ENCODE measurements at regions not wholly inside any gene's neighbourhood (a gene's known extent, or its start where the extent isn't known, plus 50 kb on each side); places are given as distances from the start of the nearest gene placed in this dataset.
"Not testable (repeated sequence)": the region's sequence is repeated elsewhere in the genome, so short reads cannot be mapped to it uniquely, and the experiment has no call there.

DNA sequence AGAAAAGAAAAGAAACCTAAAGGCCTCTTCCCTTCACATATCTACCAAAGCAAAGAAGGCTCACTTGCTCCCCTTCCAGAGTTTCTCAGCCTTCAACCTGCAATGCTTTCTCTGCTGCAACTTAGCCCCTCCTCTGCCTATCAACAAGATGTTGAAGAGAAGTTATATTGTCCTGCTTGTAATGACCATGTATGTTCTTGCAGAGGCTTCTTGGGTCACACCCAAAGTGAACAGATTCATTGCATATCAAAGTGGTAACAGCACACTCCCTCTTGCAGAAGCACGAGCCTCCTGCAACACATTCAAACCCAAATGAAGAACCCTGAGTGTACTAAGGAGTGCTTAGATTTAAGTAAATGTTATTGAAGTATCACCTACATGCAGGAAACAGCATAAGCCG, 494.3 kb downstream of the NTRK2 start:
- TF ChIP-seq, protein P1, sequence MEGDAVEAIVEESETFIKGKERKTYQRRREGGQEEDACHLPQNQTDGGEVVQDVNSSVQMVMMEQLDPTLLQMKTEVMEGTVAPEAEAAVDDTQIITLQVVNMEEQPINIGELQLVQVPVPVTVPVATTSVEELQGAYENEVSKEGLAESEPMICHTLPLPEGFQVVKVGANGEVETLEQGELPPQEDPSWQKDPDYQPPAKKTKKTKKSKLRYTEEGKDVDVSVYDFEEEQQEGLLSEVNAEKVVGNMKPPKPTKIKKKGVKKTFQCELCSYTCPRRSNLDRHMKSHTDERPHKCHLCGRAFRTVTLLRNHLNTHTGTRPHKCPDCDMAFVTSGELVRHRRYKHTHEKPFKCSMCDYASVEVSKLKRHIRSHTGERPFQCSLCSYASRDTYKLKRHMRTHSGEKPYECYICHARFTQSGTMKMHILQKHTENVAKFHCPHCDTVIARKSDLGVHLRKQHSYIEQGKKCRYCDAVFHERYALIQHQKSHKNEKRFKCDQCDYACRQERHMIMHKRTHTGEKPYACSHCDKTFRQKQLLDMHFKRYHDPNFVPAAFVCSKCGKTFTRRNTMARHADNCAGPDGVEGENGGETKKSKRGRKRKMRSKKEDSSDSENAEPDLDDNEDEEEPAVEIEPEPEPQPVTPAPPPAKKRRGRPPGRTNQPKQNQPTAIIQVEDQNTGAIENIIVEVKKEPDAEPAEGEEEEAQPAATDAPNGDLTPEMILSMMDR (IDR thresholded peaks at IDR 0.05; ENCODE audit: unreplicated experiment): no peak
- H3K4me1 Mint-ChIP-seq (ENCODE audit: low read depth): peaks cover 8% of the 10 kb centered on the region
- H3K9me3 Mint-ChIP-seq (ENCODE audit: low read depth): peaks cover 11% of the 10 kb centered on the region
- no peaks in the 10 kb centered on the region for H3K36me3 Mint-ChIP-seq (ENCODE audit: insufficient read depth)
- no peak for DNase-seq (ENCODE audit: low spot score, unreplicated experiment)
- H3K27ac Mint-ChIP-seq: no peak overlapping the region
- no peak overlapping the region for H3K4me3 Mint-ChIP-seq (ENCODE audit: low read depth)
- no peaks in the 10 kb centered on the region for H3K27me3 Mint-ChIP-seq

DNA sequence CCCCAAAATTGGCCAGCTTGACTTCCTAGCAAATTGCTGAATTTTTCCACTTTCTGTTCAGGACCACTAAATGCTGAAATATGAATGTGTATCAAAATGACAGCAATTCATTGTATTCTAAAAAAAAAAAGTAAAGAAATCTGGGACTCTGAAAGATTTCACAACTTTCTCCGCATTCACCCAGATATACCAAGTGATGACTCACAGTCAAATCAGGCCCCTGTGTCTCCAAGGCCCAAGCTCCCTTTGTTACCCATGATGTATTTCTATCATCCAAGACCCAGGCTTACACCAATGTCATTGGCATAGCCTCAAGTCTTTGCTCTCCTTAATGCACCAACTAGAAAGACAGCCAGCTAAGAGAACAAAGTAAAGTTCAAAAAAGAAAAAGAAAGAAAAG, 493.9 kb downstream of the NTRK2 start:
- TF ChIP-seq, protein P1 (IDR thresholded peaks at IDR 0.05; ENCODE audit: unreplicated experiment): no peak

DNA sequence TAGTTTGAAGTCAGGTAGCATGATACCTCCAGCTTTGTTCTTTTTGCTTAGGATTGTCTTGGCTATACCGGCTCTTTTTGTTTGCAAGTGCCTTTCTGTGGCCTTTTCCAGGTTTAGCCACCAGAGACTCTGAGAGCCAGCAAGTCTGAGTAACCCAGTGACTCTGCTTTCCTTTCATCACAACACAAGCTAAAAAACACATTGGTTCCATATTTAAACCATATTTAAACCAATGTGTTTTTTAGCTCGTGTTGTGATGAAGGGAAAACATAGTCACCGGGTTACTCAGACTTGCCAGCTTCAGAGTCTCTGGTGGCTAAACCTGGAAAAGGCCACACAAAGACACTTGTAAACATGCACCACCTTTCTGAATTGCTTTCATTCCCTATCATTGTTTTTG, 493.3 kb downstream of the NTRK2 start:
- TF ChIP-seq, protein P1 (IDR thresholded peaks at IDR 0.05; ENCODE audit: unreplicated experiment): no peak
- DNase-seq (ENCODE audit: low spot score, unreplicated experiment): no peak
- Mint-ChIP-seq H3K9me3 (ENCODE audit: low read depth) (peaks cover 7% of the 10 kb centered on the region), H3K36me3 (ENCODE audit: insufficient read depth) (no peaks in the 10 kb centered on the region), H3K4me3 (ENCODE audit: low read depth) (no peak overlapping the region), H3K4me1 (ENCODE audit: low read depth) (peaks cover 12% of the 10 kb centered on the region), H3K27me3 (no peaks in the 10 kb centered on the region), H3K27ac (no peak overlapping the region)

More for the DNA sequence above, 493.9 kb downstream of the NTRK2 start:
- H3K27me3 Mint-ChIP-seq: no peaks in the 10 kb centered on the region
- H3K9me3 Mint-ChIP-seq (ENCODE audit: low read depth): peaks cover 11% of the 10 kb centered on the region
- H3K36me3 Mint-ChIP-seq (ENCODE audit: insufficient read depth): no peaks in the 10 kb centered on the region
- peaks cover 10% of the 10 kb centered on the region for H3K4me1 Mint-ChIP-seq (ENCODE audit: low read depth)
- no peak overlapping the region for H3K27ac Mint-ChIP-seq
- no peak overlapping the region for H3K4me3 Mint-ChIP-seq (ENCODE audit: low read depth)
- no peak for DNase-seq (ENCODE audit: low spot score, unreplicated experiment)

DNA sequence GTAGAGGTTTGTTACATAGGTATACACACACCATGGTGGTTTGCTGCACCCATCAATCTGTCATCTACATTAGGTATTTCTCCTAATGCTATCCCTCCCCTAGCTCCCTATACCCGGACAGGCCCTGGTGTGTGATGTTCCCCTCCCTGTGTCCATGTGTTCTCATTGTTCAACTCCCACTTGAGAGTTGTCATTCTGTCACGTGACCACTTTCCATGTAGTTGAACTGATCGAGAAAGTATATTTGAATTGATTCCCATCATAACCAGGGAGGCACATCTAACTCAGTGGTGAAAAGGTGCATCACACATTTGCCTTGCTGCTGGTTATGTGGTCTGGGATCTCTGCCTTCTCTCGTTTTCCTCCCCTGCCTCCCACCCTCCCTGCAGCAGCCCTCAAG, 491.4 kb downstream of the NTRK2 start:
- not testable (repeated sequence) for H3K36me3 Mint-ChIP-seq (ENCODE audit: insufficient read depth); H3K4me3 Mint-ChIP-seq (ENCODE audit: low read depth); H3K9me3 Mint-ChIP-seq (ENCODE audit: low read depth); H3K27ac Mint-ChIP-seq; DNase-seq (ENCODE audit: low spot score, unreplicated experiment); H3K27me3 Mint-ChIP-seq
- peaks cover 24% of the 10 kb centered on the region for H3K4me1 Mint-ChIP-seq (ENCODE audit: low read depth)

DNA sequence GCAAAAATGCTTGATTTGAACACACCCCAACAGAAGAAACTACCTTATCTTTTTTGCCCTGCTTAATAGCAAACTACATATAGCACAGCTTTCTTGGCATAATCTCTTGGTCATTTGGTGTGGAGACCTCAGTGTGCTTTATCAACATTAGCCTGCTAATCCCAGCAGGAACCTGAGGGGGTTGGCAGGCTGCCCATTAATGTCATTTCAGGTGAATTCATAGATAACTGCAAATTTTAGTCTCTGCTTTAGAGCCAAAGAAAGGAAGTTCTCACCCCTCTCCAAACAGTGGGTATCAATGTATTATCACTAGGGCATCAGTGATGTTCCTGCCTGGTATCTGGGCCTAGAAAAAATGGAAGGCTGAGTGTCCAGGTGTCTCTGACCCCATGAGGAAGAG, 489.0 kb downstream of the NTRK2 start:
- H3K4me3 Mint-ChIP-seq (ENCODE audit: low read depth): no peak overlapping the region

DNA sequence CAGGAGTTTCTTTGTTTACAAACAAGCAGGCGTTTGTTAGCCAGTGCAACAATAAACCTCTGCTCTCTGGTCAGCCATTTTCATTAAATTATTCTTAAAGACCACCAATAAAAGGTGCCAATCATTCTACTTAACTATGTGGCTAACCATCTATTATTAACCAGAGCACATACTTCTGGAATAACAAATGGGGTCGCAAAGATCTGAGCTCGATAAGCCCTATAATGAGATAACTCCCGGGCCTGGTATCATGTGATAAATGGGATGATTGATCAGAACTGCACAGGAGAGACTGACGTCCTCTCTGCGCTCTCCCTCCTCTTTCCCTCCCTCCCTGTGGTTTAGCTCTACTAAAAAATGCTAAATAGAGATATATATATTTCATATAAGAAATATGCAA, 488.2 kb downstream of the NTRK2 start:
- H3K36me3 Mint-ChIP-seq (ENCODE audit: insufficient read depth): no peaks in the 10 kb centered on the region
- no peak overlapping the region for H3K4me3 Mint-ChIP-seq (ENCODE audit: low read depth)
- H3K4me1 Mint-ChIP-seq (ENCODE audit: low read depth): peaks cover 31% of the 10 kb centered on the region
- no peaks in the 10 kb centered on the region for H3K27me3 Mint-ChIP-seq
- DNase-seq (ENCODE audit: low spot score, unreplicated experiment): no peak
- TF ChIP-seq, protein P1 (IDR thresholded peaks at IDR 0.05; ENCODE audit: unreplicated experiment): no peak
- no peak overlapping the region for H3K27ac Mint-ChIP-seq
- no peaks in the 10 kb centered on the region for H3K9me3 Mint-ChIP-seq (ENCODE audit: low read depth)

More for the DNA sequence above, 489.0 kb downstream of the NTRK2 start:
- Mint-ChIP-seq H3K27me3 (no peaks in the 10 kb centered on the region), H3K9me3 (ENCODE audit: low read depth) (peaks cover 1% of the 10 kb centered on the region), H3K4me1 (ENCODE audit: low read depth) (peaks cover 31% of the 10 kb centered on the region), H3K36me3 (ENCODE audit: insufficient read depth) (no peaks in the 10 kb centered on the region), H3K27ac (no peak overlapping the region)
- no peak for DNase-seq (ENCODE audit: low spot score, unreplicated experiment)
- TF ChIP-seq, protein P1 (IDR thresholded peaks at IDR 0.05; ENCODE audit: unreplicated experiment): no peak
